OCI-LY1 (cell line): ENCODE measurements at regions not wholly inside any gene's neighbourhood (a gene's known extent, or its start where the extent isn't known, plus 50 kb on each side); places are given as distances from the start of the nearest gene placed in this dataset.

Experiments
- EZH2 ChIP-seq: fragments of 200-600 bp; sonication (generic), shearing (Covaris generic); IDR thresholded peaks from 2 replicates; pipeline ENCODE4 v1.8.0; 2017; ENCODE audit warnings: borderline replicate concordance, mixed run types, mild to moderate bottlenecking, antibody characterized with exemption, low read length, moderate library complexity, mixed read lengths
- TF ChIP-seq, protein P1 (sequence below): fragments of 200-600 bp; sonication (generic), shearing (Covaris generic); IDR thresholded peaks from 2 replicates; pipeline ENCODE4 v1.5.1; 2017; ENCODE audit warnings: mild to moderate bottlenecking, antibody characterized with exemption, low read length, moderate library complexity, mixed read lengths

DNA sequence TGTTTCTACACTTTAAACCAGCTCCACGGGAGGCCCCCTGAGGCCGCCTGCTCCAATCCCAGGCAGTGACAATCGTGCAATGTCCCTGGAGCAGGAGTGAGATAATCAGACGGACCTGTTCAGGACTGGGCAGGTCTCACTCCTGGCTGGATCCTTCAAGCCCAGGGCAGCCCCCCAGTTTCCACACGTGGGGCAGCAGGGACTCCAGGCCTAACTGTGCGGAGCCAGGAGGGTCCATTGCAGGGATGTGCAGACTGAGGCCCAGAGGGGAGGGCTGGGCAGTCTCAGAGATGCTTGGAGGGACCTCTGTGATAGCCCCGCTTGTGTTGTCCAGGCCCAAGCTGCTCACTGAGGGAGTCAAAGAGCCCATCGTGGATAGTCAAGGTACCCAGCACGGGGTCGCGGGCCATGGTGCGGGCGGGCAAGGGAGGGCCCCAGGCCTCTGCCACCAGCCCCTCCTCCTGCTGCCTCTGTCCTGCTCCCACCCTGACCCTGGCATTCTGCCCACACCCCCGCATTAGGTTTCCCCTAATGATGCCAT is 110.5 kb upstream of the KCTD7 start:
- TF ChIP-seq, protein P1, sequence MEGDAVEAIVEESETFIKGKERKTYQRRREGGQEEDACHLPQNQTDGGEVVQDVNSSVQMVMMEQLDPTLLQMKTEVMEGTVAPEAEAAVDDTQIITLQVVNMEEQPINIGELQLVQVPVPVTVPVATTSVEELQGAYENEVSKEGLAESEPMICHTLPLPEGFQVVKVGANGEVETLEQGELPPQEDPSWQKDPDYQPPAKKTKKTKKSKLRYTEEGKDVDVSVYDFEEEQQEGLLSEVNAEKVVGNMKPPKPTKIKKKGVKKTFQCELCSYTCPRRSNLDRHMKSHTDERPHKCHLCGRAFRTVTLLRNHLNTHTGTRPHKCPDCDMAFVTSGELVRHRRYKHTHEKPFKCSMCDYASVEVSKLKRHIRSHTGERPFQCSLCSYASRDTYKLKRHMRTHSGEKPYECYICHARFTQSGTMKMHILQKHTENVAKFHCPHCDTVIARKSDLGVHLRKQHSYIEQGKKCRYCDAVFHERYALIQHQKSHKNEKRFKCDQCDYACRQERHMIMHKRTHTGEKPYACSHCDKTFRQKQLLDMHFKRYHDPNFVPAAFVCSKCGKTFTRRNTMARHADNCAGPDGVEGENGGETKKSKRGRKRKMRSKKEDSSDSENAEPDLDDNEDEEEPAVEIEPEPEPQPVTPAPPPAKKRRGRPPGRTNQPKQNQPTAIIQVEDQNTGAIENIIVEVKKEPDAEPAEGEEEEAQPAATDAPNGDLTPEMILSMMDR: no peak
- no peak for TF ChIP-seq EZH2
